ENCODE measurements at regions not wholly inside any gene's neighbourhood (a gene's known extent, or its start where the extent isn't known, plus 50 kb on each side); places are given as distances from the start of the nearest gene placed in this dataset.

GRCh38 chr13:112245989-112246388, 130.2 kb upstream of the SPACA7 start:
- no peak overlapping the region for H3K27ac Mint-ChIP-seq (ENCODE audit: unreplicated experiment)
- H3K27me3 ChIP-seq (replicated peaks; ENCODE audit: control insufficient read depth, insufficient read depth, low read length) = no peaks in the 10 kb centered on the region; the same call in 1 of the 2 replicates
- ChIA-PET POLR2A (no interaction called here), CTCF (no interaction called here)
- no peaks in the 10 kb centered on the region for H3K4me1 ChIP-seq
- no peak for DNase-seq
- intact Hi-C loops (cut with micrococcal nuclease; ENCODE audit: unreplicated experiment) = no loop called here
- H3K36me3 ChIP-seq (ENCODE audit: control insufficient read depth, insufficient read depth, low read length) = no peaks in the 10 kb centered on the region
- no peaks in the 10 kb centered on the region for H3K9me3 ChIP-seq
- H3K4me3 ChIP-seq (ENCODE audit: low read depth, low read length) = no peak overlapping the region
- H3K4me3 Mint-ChIP-seq (ENCODE audit: unreplicated experiment) = no peak overlapping the region
- no peaks in the 10 kb centered on the region for H3K9me3 Mint-ChIP-seq (ENCODE audit: unreplicated experiment)
- H3K4me1 Mint-ChIP-seq (ENCODE audit: low read depth, unreplicated experiment) = no peaks in the 10 kb centered on the region
- no TSS peak for BruUV-seq (replicated peaks)
- no peak for TF ChIP-seq CTCF (IDR thresholded peaks at IDR 0.05; ENCODE audit: insufficient read depth in 1 of 2, low read depth in 1 of 2, low read length in 1 of 2, severe bottlenecking in 1 of 2, unreplicated experiment in 1 of 2)
- peaks cover 28% of the 10 kb centered on the region for H3K27me3 Mint-ChIP-seq (ENCODE audit: insufficient read depth, unreplicated experiment)
- H3K36me3 Mint-ChIP-seq (ENCODE audit: insufficient read depth, unreplicated experiment) = no peaks in the 10 kb centered on the region

GRCh38 chr13:112246731-112247470, 129.3 kb upstream of the SPACA7 start:
- Histone ChIP-seq H3K9me3 (no peaks in the 10 kb centered on the region), H3K27me3 (replicated peaks; ENCODE audit: control insufficient read depth, insufficient read depth, low read length) (no peaks in the 10 kb centered on the region; the same call in none of the 2 replicates), H3K4me3 (ENCODE audit: low read depth, low read length) (no peak overlapping the region), H3K36me3 (ENCODE audit: control insufficient read depth, insufficient read depth, low read length) (no peaks in the 10 kb centered on the region), H3K4me1 (no peaks in the 10 kb centered on the region)
- CTCF ChIA-PET = no interaction called here
- no peak for TF ChIP-seq CTCF (IDR thresholded peaks at IDR 0.05; ENCODE audit: insufficient read depth in 1 of 2, low read depth in 1 of 2, low read length in 1 of 2, severe bottlenecking in 1 of 2, unreplicated experiment in 1 of 2)
- DNase-seq = no peak
- Mint-ChIP-seq H3K36me3 (ENCODE audit: insufficient read depth, unreplicated experiment) (no peaks in the 10 kb centered on the region), H3K4me1 (ENCODE audit: low read depth, unreplicated experiment) (no peaks in the 10 kb centered on the region), H3K9me3 (ENCODE audit: unreplicated experiment) (no peaks in the 10 kb centered on the region), H3K27ac (ENCODE audit: unreplicated experiment) (no peak overlapping the region), H3K4me3 (ENCODE audit: unreplicated experiment) (no peak overlapping the region), H3K27me3 (ENCODE audit: insufficient read depth, unreplicated experiment) (peaks cover 27% of the 10 kb centered on the region)
- no TSS peak for BruUV-seq (replicated peaks)
- POLR2A ChIA-PET = no interaction called here
- intact Hi-C loops (cut with micrococcal nuclease; ENCODE audit: unreplicated experiment) = no loop called here

- Mint-ChIP-seq H3K27me3 (ENCODE audit: insufficient read depth, unreplicated experiment) (peaks cover 30% of the 10 kb centered on the region), H3K4me1 (ENCODE audit: low read depth, unreplicated experiment) (no peaks in the 10 kb centered on the region), H3K4me3 (ENCODE audit: unreplicated experiment) (no peak overlapping the region), H3K36me3 (ENCODE audit: insufficient read depth, unreplicated experiment) (no peaks in the 10 kb centered on the region), H3K9me3 (ENCODE audit: unreplicated experiment) (no peaks in the 10 kb centered on the region), H3K27ac (ENCODE audit: unreplicated experiment) (no peak overlapping the region)
- DNase-seq = no peak
- intact Hi-C loops (cut with micrococcal nuclease; ENCODE audit: unreplicated experiment) = no loop called here
- Histone ChIP-seq H3K4me1 (no peaks in the 10 kb centered on the region), H3K27me3 (replicated peaks; ENCODE audit: control insufficient read depth, insufficient read depth, low read length) (no peaks in the 10 kb centered on the region; the same call in none of the 2 replicates), H3K9me3 (no peaks in the 10 kb centered on the region), H3K4me3 (ENCODE audit: low read depth, low read length) (no peak overlapping the region), H3K36me3 (ENCODE audit: control insufficient read depth, insufficient read depth, low read length) (no peaks in the 10 kb centered on the region)
- no TSS peak for BruUV-seq (replicated peaks)
- POLR2A ChIA-PET = no interaction called here
- TF ChIP-seq CTCF (IDR thresholded peaks at IDR 0.05; ENCODE audit: insufficient read depth in 1 of 2, low read depth in 1 of 2, low read length in 1 of 2, severe bottlenecking in 1 of 2, unreplicated experiment in 1 of 2) = no peak
- CTCF ChIA-PET = no interaction called here
Observed at GRCh38 chr13:112247471-112248405, 128.4 kb upstream of the SPACA7 start.
